HL-60 (cell line): ENCODE measurements at regions not wholly inside any gene's neighbourhood (a gene's known extent, or its start where the extent isn't known, plus 50 kb on each side); places are given as distances from the start of the nearest gene placed in this dataset.

Source experiments
- GABPA ChIP-seq: IDR thresholded peaks from 2 replicates; pipeline ENCODE4 v1.6.1; 2012; ENCODE audit warnings: low read depth
- POLR2AphosphoS5 ChIP-seq: IDR thresholded peaks from 2 replicates; pipeline ENCODE4 v1.6.1; 2012; ENCODE audit warnings: low read depth
- SPI1 ChIP-seq: IDR thresholded peaks from 2 replicates; pipeline ENCODE4 v1.6.1; 2012; ENCODE audit warnings: low read depth, mild to moderate bottlenecking, borderline replicate concordance
- TF ChIP-seq, protein P1 (sequence below): IDR thresholded peaks from one replicate; pipeline ENCODE4 v1.5.1; 2011; ENCODE audit warnings: low read length, control low read depth, inconsistent platforms; ENCODE audit not compliant: insufficient read depth
- TF ChIP-seq, protein P2 (sequence below): IDR thresholded peaks from 2 replicates; pipeline ENCODE4 v1.6.1; 2012; ENCODE audit warnings: low read depth; ENCODE audit not compliant: insufficient replicate concordance

GRCh38 chr6:104183816-104184435, 675.8 kb downstream of the HACE1 start:
- TF ChIP-seq, protein P1, sequence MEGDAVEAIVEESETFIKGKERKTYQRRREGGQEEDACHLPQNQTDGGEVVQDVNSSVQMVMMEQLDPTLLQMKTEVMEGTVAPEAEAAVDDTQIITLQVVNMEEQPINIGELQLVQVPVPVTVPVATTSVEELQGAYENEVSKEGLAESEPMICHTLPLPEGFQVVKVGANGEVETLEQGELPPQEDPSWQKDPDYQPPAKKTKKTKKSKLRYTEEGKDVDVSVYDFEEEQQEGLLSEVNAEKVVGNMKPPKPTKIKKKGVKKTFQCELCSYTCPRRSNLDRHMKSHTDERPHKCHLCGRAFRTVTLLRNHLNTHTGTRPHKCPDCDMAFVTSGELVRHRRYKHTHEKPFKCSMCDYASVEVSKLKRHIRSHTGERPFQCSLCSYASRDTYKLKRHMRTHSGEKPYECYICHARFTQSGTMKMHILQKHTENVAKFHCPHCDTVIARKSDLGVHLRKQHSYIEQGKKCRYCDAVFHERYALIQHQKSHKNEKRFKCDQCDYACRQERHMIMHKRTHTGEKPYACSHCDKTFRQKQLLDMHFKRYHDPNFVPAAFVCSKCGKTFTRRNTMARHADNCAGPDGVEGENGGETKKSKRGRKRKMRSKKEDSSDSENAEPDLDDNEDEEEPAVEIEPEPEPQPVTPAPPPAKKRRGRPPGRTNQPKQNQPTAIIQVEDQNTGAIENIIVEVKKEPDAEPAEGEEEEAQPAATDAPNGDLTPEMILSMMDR: no peak
- TF ChIP-seq, protein P2, sequence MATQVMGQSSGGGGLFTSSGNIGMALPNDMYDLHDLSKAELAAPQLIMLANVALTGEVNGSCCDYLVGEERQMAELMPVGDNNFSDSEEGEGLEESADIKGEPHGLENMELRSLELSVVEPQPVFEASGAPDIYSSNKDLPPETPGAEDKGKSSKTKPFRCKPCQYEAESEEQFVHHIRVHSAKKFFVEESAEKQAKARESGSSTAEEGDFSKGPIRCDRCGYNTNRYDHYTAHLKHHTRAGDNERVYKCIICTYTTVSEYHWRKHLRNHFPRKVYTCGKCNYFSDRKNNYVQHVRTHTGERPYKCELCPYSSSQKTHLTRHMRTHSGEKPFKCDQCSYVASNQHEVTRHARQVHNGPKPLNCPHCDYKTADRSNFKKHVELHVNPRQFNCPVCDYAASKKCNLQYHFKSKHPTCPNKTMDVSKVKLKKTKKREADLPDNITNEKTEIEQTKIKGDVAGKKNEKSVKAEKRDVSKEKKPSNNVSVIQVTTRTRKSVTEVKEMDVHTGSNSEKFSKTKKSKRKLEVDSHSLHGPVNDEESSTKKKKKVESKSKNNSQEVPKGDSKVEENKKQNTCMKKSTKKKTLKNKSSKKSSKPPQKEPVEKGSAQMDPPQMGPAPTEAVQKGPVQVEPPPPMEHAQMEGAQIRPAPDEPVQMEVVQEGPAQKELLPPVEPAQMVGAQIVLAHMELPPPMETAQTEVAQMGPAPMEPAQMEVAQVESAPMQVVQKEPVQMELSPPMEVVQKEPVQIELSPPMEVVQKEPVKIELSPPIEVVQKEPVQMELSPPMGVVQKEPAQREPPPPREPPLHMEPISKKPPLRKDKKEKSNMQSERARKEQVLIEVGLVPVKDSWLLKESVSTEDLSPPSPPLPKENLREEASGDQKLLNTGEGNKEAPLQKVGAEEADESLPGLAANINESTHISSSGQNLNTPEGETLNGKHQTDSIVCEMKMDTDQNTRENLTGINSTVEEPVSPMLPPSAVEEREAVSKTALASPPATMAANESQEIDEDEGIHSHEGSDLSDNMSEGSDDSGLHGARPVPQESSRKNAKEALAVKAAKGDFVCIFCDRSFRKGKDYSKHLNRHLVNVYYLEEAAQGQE: no peak
- no peak for TF ChIP-seq POLR2AphosphoS5
- TF ChIP-seq GABPA: no peak
- TF ChIP-seq SPI1: no peak
